ENCODE measurements at regions not wholly inside any gene's neighbourhood (a gene's known extent, or its start where the extent isn't known, plus 50 kb on each side); places are given as distances from the start of the nearest gene placed in this dataset.
"Not testable (repeated sequence)": the region's sequence is repeated elsewhere in the genome, so short reads cannot be mapped to it uniquely, and the experiment has no call there.

DNA sequence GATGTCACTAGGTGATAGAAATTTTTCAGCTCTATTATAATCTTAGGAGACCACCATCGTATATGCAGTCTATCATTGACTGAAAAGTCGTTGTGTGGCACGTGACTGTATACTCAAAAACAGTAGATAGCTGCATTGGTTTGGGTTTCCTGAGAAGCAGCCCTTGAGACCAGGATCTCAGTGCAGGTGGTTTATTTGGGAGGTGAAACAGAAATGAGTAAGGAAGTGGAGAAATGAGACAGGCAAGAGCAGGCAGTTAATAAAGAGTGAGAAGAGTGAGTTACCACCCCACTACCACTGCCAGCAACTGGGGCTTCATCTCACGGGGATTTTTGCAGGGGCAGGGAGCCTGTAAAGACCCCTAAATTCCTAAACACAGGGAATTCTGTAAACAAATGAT, 221.0 kb downstream of the SHQ1 start:
- no peak for DNase-seq (ENCODE audit: low read depth)

DNA sequence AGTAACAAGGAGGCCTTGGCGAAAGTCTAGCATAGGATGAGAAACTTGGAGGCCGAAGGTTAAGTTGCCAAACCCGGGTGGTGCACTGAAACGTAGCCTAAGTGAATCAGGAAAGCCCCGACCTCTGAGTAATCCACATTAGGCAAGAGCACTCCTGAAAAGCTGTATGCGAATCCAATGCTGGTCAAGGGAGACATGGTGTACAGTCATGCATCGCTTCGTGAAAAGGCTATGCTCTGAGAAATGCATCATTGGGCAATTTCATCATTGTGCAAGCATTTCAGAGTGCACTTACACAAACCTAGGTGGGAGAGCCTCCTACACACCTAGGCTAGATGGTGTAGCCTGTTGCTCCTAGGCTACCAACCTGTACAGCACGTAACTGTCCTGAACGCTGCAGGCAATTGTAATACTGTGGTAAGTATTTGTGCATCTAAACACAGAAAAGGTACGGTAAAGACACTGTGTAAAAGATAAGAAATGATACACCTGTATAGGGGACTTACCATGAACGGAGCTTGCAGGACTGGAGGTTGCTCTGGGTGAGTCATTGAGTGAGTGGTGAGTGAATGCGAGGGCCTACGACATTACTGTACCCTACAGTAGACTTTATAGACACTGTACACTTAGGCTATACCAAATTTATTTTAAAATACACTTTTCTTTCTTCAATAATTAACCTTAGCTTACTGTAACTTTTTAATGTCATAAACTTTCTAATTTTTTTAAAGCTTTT, 222.5 kb downstream of the SHQ1 start:
- DNase-seq (ENCODE audit: low read depth) = no peak

DNA sequence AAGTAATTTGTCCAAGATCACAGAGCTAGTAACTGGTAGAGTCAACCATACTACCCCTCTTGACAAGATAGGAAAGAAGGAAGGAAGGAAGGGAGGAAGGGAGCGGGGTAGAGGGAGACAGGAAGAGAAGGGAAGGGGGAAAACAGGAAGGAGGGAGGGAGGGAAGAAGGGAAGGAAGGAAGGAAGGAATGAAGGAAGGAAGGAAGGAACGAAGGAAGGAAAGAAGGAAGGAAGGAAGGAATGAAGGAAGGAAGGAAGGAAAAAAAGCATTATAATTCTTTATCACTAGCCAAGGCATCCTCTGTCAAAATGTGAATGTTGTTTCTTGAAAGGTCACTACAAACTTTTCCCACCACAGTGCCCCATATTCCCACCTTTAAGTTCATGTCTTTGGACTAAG, 223.6 kb downstream of the SHQ1 start:
- DNase-seq (ENCODE audit: low read depth) = no peak

DNA sequence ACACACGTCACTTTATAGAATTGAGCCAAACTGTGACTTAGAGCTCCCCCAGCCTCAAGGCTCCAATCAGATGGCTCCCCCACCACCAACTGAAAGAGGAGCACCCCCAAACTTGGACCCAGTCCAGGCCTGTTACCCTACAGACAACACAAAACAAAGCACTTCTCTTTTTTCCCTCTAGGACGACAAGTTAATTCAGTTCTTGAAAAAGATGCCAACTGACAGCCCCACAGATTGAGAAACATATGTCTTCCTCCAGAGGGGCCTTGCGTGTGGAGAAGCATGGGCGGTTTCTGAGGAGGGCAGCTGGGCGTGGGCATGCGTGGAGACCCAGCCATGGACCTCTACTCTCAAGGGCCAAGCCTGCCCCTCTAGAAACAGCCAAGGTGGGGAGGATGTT, 229.5 kb downstream of the SHQ1 start:
- no peak for DNase-seq (ENCODE audit: low read depth)

DNA sequence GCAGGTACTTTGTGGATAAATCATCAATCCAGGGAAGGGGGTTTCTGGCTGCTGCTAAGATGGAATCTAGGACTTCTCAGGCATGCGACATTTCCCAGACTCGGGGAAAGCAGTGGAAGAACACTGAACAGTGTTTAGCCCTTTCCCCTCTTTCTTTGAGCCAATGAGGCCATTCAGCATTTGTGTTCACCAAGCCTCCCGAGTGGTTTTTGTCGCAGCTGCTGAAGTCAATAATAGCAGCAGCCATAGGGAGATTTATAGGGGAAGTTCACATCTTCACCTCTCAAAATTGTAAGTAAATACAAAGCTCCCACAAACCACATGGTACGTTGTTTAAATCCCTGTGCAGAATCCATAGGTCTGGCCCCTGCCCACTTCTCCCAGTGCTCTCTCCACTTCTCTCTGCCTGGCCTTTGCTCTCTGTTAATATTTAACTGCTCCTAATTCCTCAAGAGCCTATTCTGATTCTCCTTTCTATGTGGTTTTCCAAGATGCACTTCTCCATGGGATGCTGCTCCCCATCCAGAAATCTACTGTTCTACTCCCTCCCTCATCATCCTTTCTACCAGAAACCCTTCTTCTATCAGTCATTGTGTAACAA, 230.7 kb downstream of the SHQ1 start:
- no peak for DNase-seq (ENCODE audit: low read depth)

DNA sequence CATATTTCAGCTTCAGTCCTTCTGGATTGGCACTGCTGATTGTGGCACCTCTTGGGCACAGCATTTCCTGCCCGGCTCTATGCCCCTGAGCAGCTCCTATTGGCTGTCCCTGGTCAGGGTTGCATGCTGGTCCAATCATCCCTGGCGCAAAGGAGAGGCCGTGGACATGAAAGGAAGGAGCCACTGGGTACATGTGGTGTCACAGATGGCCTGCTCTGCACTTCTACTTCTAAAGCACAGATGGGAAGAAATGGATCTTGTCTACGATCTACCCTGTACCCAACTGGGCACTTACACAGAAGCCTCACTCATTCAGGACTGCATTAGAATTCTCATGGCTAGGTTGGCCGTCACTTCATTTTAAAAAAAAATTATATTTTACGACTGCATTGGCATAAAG, 232.5 kb downstream of the SHQ1 start:
- DNase-seq (ENCODE audit: low read depth) = no peak

DNA sequence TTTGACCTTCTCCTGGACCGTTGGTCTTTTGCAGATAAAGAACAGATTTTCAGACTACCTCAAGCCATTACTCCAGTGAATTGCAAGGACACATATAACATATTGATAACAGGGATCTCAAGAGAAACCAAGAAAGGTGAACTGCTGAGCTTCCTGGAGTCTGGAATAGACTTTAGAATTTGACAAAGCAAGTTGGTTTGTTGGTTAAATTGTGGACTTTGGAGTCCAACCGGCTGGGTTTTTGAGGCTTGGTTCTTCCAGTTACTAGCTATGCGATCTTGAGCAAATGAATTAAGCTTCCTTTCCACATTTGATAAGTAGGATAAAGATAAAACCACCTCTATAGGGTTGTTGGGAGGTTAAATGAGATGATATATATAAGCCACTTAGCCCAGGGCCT, 233.1 kb downstream of the SHQ1 start:
- no peak for DNase-seq (ENCODE audit: low read depth)

DNA sequence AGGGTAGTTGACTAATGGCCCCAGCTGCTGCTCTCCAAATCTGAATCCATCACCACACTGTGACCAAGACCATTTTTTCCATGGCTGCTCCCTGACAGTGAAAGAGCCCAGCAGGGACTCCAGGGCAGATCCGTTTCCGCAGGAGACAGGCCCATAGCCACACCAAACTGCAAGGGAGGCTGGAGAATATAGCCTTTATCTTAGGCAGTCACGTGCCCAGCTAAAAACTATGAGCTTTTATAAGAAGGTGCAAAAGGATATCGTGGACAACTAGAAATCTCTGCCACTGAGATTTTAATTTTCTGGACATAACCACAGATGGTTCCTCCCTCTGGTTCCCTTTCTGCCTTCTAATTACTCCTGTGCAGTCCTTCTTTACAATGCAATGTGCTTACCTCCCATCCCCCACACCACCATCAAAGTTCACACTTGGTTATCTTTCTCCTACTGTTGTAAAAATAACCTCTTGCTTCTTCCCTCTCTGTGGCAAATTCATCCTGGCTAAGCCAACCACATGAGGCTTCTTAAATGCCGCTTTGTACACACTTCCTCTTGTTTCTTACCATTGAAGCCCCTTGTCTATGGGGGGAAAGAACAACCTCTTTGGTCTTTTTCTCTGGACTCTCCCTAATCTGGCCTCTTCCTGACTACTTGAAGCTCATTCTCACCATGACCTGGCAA, 233.7 kb downstream of the SHQ1 start:
- peak; percentile 26 for DNase-seq (ENCODE audit: low read depth)

DNA sequence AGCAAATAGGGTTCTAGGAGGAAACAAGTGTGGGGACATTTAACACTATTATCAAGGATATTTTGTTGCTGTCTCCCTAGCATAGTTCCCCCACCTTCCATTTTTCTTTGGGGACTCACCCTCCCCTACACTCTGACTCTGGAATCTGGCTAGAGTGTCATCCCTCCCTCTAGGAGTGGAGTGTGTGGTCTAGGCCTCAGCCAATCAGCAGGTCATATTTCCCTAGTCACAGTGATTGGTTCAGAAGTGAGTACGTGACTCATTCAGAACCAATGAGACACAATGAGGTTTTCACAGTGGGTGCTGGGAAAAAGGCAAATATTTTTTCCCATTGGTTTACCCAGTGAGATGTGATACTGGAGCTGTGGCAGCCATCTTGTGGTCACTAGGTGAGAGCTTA, 234.4 kb downstream of the SHQ1 start:
- DNase-seq (ENCODE audit: low read depth) = no peak

DNA sequence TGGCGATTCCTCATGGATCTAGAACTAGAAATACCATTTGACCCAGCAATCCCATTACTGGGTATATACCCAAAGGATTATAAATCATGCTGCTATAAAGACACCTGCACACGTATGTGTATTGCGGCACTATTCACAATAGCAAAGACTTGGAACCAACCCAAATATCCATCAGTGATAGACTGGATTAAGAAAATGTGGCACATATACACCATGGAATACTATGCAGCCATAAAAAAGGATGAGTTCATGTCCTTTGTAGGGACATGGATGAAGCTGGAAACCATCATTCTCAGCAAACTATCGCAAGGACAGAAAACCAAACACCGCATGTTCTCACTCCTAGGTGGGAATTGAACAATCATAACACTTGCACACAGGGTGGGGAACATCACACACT, 239.1 kb downstream of the SHQ1 start:
- not testable (repeated sequence) for DNase-seq (ENCODE audit: low read depth)

DNA sequence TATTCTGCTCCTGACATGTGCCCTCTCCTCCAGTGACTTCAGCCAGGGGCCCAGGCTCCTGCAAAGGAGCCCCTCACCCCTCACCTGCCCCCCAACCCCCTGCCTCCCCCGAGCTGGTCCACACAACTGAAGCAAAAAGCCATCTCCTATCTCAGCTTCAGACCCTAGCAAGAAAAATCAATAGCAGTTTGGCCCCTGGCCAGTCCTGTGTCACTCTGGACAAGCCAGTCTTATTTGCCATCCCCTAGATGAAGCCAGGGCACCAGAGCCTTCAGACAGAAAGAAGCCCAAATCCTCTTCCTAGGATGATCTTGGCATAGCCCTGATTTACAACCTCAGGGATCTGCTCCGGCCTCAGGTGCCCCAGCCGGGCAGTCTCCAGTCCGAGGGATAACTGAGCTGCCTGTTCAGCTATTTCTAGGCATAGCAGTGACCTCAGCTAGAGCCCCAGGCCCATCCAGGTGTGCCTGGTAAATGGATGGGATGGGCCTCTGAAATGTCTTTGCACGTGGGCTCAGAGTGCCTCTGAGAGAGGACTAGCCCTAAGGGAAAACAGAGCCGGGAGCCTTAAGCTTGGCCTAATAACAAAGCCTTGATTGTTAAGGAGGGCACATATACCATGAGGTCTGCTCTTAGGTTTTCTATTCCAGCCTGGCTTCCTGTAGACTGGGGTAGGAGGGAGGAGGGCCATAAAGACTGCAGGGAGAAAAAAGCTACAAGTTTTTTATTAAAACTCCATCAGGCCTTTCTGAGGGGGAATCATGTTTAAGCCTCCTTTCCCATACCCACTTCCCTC, 242.0 kb downstream of the SHQ1 start:
- DNase-seq (ENCODE audit: low read depth) = no peak

DNA sequence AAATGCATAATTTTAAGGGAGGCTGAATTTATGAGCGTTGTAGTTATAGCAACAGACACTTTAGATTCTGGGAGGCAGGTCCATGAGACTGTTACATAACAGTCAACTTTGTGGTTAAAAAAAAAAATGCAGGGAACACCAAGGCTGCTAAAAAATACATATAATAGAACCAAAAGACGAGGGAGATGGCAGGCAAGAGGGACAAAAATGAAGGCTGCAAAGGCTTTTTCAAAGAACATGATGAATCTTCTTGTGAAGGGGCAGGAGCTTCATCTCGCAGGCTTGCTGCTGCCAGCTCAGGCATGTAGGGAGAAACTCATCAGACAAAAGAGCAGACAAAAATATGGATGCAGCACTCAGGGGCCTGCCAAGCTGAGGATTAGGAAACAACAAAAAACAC, 243.9 kb downstream of the SHQ1 start:
- no peak for DNase-seq (ENCODE audit: low read depth)

DNA sequence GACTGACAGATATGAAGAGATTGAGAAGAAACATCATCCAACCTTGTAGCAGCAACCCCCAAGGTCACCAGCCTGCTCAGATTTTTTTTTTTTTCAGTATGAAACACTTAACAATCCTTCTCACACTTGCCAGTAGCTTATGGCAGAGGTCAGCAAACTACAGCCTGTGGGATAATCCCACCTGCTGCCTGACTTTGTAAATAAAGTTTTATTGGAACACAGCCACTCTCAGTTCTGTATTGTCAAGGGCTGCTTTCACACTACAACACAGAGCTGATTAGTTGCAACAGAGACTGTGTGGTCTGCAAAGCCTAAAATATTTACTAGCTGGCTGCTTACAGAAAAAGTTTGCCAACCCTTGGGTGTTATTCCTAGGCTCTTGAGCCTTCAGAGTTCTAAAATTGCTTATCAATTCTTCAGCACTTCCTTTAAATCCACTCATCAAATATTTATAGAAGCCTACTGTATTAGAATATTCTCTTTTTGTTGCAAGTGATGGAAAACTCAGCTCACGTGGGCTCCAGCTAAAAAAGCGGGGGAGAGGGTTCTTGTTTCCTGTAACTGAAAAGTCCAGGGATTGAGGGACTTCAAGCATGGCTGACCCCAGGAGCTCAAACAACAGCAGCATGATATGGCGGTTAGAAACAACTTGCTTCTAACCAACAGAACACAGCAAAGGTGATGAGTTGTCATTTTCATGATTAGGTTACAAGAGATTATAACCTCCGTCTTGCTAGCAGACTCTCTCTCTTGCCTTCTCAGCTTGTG, 246.1 kb downstream of the SHQ1 start:
- no peak for DNase-seq (ENCODE audit: low read depth)

DNA sequence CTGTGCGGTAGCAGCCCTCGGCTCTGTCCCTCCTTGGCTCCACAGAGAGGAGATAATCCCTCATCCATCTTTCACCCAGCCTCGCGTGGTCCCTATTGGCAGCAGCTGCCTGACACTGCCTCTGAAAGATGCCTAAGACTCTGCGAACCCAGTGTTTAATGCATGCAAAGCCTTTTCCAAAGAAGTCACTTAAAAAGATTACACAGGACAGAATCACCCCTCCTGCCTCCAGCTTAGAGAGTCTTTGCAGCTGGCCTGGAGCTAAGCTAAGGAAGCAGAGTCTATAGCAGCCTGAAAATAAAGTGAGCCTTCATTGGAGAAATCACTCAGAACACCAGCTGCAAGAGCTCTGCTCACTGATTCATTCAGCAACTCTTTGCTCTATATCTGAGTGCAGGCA, 247.2 kb downstream of the SHQ1 start:
- DNase-seq (ENCODE audit: low read depth) = no peak

DNA sequence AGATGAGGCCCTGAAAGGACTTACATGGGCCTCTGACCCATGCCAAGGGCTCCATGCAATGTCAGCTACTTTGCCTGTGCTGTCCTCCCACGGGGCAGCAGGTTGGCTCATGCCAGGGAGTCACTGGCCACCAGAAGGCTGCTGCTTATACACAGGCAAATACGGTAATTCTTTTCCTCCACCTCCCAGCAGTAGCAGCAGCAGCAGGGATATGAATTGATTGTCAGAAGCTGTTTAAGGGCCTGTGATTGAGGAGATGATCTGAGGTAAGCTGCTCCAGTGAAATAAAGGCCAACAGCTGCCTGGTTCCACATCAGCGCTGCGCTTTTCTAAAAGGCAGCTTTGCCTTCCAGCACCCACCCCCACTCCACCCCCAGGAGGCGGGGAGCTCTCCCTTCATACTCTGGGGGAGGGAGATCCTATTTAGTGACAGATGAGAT, 250.5 kb downstream of the SHQ1 start:
- DNase-seq (ENCODE audit: low read depth) = no peak

DNA sequence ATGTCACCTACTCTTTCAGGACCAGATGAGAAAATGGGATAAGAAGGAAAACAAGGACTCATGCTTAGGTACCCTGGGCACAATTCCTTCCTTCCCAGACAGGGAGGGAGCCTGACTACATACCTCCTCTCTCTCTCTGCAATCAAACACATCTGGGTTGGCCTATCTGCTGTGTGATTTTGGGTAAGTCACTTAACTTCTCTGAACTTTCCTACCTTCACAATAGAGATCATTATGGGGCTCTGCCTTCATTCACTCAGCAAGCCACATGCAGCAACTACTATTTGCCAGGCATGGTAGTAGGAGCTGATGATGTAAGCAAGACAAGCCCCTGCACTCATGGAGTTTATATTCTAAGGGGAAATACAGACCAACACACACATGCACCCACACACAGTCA, 251.2 kb downstream of the SHQ1 start:
- no peak for DNase-seq (ENCODE audit: low read depth)

DNA sequence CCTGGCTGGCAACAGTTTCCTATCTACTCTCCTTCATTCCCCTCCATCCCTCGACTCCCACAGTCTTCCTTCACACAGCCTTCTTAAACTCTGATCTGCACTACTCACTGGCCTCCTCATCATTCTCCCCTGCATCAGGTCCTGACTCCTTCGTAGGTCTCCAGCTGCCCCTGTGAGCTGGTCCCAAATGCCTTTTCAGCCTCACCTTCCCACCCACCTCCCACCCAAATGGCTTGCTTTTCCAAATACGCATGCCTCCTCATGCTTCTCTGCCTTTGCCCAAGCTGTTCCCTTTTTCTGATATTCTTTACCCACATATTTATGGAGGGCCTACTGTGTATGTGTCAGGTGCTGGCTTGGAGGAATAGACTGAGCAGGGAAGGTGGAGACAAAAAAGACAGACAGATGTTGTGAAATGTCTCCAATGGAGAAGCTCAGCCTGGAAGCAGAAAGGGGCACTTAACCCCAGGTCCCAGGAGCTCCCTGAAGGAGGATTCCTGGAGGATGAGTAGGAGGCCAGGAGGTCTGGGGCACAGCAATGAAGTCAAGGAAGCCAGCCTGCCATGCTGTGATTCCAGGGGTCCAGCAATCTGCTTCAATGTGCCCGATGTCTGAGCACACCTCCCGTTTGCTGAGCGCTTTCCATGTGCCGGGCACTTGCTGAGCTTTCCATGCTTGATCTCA, 252.2 kb downstream of the SHQ1 start:
- DNase-seq (ENCODE audit: low read depth) = no peak

DNA sequence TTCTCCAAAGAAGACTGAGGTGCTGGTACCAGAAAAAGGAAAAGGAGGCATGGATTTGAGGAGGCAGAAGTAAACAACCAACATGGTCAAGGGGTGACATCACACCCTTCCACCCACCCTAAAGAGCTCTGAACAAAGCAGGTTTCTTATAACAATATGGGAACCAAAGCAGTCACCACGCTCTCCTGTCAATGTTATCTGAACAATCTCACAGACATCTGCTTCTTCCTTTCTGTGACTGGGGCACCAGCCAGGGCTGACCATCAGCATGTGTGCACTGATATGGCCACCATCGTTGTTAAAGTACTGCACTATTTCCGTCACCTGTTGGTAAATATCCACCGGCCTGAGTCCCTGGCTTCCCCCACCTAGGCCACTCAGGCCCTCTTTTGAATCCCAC, 252.9 kb downstream of the SHQ1 start:
- DNase-seq (ENCODE audit: low read depth) = no peak

DNA sequence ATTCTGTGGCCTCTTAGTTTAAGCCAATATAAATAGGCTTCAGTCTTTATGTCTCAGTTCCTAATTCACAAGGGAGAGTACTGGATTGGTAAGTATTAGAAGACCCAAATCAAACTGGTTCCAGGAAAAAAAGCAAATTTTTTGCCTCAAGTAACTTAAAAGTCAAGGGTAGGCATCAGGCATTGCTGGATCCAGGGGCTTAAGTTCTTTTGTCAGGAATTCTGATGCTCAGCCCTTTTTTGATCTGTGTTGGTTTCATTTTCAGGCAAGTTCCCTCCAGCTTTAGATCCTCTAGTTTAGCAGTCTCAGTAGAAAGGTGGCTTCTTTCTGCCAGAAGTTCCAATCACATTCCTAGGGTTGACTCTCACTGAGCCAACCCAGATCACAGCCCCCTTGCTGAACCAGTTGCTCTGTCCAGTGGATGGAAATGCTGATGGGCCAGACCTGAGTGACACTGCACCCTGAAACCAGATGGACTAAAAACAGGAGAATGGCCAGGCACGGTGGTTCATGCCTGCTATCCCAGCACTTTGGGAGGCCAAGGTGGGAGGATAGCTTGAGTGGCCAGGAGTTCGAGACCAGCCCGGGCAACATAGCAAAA, 253.5 kb downstream of the SHQ1 start:
- no peak for DNase-seq (ENCODE audit: low read depth)

DNA sequence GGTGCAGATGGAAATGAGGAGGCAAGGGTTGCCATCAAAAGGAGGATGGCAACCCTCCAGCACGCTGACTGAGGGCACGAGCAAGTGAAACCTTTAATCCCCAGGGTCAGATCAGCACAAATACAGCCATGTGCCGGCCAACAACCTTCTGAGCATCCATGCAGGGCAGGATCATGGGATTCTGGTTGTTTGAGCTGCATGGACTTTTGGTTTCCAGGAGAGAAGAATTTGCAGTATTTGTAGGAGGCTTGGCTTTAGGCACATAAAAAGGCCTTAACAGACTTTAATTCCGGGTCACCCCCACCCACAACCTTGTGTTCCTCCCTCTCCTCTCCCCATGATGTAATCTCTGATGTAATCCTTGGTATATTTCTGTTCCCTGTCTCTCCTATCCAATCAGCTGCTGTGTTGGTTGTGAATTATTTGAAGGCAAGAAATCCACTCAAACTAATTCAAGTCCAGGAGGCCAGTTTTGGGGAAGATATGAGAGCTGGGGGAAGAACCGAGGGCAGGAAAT, 254.3 kb downstream of the SHQ1 start:
- DNase-seq (ENCODE audit: low read depth) = no peak
